ENCODE measurements at regions not wholly inside any gene's neighbourhood (a gene's known extent, or its start where the extent isn't known, plus 50 kb on each side); places are given as distances from the start of the nearest gene placed in this dataset.

DNA sequence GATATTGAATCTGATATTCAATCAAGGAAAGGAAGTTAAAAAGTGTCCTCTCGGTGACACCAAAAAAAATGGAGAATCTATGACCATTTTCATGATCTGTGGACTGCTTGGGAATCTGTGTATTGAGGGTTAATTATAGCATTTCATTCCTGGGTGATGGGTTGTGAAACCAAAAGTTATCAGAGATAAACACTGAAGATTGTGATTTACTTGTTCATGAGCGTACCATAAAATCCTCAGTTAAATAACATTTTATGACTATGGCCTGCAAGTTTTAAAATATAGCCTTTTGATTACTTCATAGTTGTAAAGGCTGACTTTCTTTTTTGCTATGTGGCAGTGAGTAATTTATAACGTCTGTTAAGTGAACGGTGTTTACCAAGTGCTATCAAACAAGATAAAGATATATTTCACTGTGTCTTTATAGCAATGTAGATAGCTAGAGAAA, 267.9 kb upstream of the SEMA6A start:
- Histone ChIP-seq H3K4me1 (ENCODE audit: control insufficient read depth, insufficient read depth, low read length) (no peaks in the 10 kb centered on the region), H3K27me3 (ENCODE audit: control insufficient read depth, insufficient read depth, low read length) (no peaks in the 10 kb centered on the region), H3K4me2 (ENCODE audit: low read length) (no peak overlapping the region), H3K9me3 (replicated peaks; ENCODE audit: low read length) (no peaks in the 10 kb centered on the region), H3K36me3 (ENCODE audit: insufficient read depth, low read length) (no peaks in the 10 kb centered on the region), H3K4me3 (ENCODE audit: low read length) (no peak overlapping the region), H3K9ac (ENCODE audit: low read depth, low read length) (no peak overlapping the region)

DNA sequence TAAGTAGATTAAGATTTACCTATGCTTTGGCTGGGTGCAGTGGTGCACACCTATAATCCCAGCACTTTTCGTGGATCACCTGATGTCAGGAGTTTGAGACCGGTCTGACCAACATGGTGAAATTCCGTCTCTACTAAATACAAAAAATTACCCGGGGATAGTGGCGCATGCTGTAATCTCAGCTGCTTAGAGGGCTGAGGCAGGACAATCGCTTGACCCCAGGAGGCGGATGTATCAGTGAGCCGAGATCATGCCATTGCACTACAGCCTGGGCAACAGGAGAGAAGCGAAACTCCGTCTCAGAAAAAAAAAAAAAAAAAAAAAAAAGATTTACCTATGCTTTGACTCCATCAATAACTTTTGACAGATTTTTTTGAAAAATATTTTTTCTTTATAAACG, 267.1 kb upstream of the SEMA6A start:
- Histone ChIP-seq H3K9ac (ENCODE audit: low read depth, low read length) (no peak overlapping the region), H3K4me1 (ENCODE audit: control insufficient read depth, insufficient read depth, low read length) (no peaks in the 10 kb centered on the region), H3K27me3 (ENCODE audit: control insufficient read depth, insufficient read depth, low read length) (no peaks in the 10 kb centered on the region), H3K36me3 (ENCODE audit: insufficient read depth, low read length) (no peaks in the 10 kb centered on the region), H3K9me3 (replicated peaks; ENCODE audit: low read length) (no peaks in the 10 kb centered on the region), H3K4me3 (ENCODE audit: low read length) (no peak overlapping the region), H3K4me2 (ENCODE audit: low read length) (no peak overlapping the region)

DNA sequence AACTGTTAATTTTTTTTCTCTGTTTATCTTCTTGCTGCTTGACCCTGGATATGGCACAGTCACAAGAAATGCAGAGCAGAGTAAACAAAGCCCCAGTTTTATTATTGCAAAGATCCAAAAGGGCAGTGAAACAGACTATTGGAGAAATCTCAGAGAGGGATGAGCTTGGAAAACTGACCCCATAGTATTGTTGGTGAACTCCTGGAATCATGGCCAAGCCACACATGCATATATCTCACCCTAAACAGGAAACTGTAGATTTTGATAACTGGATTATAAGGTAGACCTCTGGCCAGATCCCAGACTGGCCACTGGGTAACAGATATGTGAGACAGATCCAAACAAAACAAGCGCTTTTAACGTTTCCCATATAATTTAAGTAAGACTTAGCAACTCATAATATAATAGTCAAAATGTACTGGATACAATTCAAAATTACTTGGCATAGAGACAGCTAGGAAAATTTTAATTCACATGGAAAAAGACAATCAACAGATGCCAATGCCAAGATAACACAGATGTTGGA, 263.5 kb upstream of the SEMA6A start:
- H3K9ac ChIP-seq (ENCODE audit: low read depth, low read length) = no peak overlapping the region
- H3K36me3 ChIP-seq (ENCODE audit: insufficient read depth, low read length) = no peaks in the 10 kb centered on the region
- H3K4me1 ChIP-seq (ENCODE audit: control insufficient read depth, insufficient read depth, low read length) = no peaks in the 10 kb centered on the region
- H3K27me3 ChIP-seq (ENCODE audit: control insufficient read depth, insufficient read depth, low read length) = no peaks in the 10 kb centered on the region
- no peak overlapping the region for H3K4me2 ChIP-seq (ENCODE audit: low read length)
- H3K4me3 ChIP-seq (ENCODE audit: low read length) = no peak overlapping the region
- H3K9me3 ChIP-seq (replicated peaks; ENCODE audit: low read length) = no peaks in the 10 kb centered on the region

DNA sequence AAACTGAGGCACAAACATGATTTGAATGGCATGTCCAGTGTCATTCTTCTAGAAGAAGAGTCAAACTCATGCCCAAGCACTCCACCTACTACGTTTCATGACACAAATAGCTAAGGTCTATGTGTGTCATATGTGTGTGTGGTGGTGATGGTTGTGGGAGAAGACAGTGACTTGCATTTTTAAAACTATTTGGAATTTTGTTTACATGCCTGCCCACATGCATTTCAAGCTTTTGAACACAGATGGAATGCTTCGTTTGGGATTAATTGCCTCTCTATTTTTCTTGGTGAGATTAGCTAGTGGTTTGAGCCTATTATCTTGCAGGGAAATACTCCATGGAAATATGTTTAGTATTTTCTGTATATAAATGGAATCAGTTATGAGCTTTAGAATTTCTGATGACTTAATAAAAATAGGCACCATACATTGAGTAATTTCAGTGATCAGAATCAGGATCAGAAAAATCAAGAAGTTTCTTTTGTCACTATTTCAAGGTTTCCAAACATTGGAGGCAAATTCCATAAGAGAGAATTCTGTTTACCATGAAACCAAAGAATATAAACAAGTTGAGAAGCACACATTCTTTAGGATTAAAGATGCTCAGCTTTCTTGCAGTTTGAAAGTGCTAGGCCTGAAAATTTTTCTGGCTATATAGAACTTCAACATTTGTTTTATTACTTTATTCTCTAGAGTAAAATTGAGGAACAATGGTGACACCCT, 260.3 kb upstream of the SEMA6A start:
- Histone ChIP-seq H3K36me3 (ENCODE audit: insufficient read depth, low read length) (no peaks in the 10 kb centered on the region), H3K4me1 (ENCODE audit: control insufficient read depth, insufficient read depth, low read length) (no peaks in the 10 kb centered on the region)

DNA sequence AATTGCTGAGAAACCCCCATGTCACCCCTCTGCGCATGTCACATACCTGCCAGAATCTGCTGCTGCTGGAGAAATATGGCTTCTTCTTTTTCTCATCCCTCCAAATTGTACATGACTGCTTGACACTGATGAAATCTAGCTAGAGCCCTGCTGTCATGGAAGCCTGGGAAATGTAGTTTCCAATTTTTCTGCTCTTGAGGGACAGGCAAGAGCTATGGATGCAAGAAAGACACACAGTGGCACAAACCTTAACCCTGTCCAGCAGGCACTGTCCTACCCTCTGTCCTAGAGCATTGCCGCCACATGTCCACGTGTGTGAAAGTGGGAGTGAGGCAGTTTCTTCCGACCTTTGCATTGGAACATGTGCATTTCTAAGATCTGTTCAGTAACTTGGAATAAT, 255.5 kb upstream of the SEMA6A start:
- no peaks in the 10 kb centered on the region for H3K4me1 ChIP-seq (ENCODE audit: control insufficient read depth, insufficient read depth, low read length)
- H3K4me2 ChIP-seq (ENCODE audit: low read length) = no peak overlapping the region
- H3K27me3 ChIP-seq (ENCODE audit: control insufficient read depth, insufficient read depth, low read length) = no peaks in the 10 kb centered on the region
- no peak overlapping the region for H3K9ac ChIP-seq (ENCODE audit: low read depth, low read length)
- H3K4me3 ChIP-seq (ENCODE audit: low read length) = no peak overlapping the region
- H3K36me3 ChIP-seq (ENCODE audit: insufficient read depth, low read length) = no peaks in the 10 kb centered on the region
- no peaks in the 10 kb centered on the region for H3K9me3 ChIP-seq (replicated peaks; ENCODE audit: low read length)

More for the DNA sequence above, 260.3 kb upstream of the SEMA6A start:
- Histone ChIP-seq H3K4me2 (ENCODE audit: low read length) (no peak overlapping the region), H3K27me3 (ENCODE audit: control insufficient read depth, insufficient read depth, low read length) (no peaks in the 10 kb centered on the region), H3K4me3 (ENCODE audit: low read length) (no peak overlapping the region), H3K9me3 (replicated peaks; ENCODE audit: low read length) (no peaks in the 10 kb centered on the region), H3K9ac (ENCODE audit: low read depth, low read length) (no peak overlapping the region)

DNA sequence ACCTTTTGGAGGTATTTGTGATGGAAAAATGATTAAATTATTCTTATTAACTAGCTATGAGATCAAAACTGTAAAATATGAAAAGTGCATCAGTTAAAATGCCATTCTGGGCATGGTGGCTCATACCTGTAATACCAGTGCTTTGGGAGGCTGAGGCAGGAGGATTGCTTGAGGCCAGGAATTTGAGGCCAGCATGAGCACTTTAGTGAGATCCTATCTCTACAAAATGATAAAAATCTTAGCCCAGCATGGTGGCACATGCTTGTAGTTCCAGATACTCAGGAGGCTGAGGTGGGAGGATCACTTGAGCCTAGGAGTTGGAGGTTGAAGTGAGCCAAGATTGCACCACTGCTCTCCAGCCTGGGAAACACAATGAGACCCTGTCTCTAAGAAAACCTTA, 252.5 kb upstream of the SEMA6A start:
- H3K4me2 ChIP-seq (ENCODE audit: low read length) = no peak overlapping the region
- H3K36me3 ChIP-seq (ENCODE audit: insufficient read depth, low read length) = no peaks in the 10 kb centered on the region
- H3K9ac ChIP-seq (ENCODE audit: low read depth, low read length) = no peak overlapping the region
- no peaks in the 10 kb centered on the region for H3K27me3 ChIP-seq (ENCODE audit: control insufficient read depth, insufficient read depth, low read length)
- no peaks in the 10 kb centered on the region for H3K9me3 ChIP-seq (replicated peaks; ENCODE audit: low read length)
- H3K4me1 ChIP-seq (ENCODE audit: control insufficient read depth, insufficient read depth, low read length) = no peaks in the 10 kb centered on the region
- H3K4me3 ChIP-seq (ENCODE audit: low read length) = no peak overlapping the region

DNA sequence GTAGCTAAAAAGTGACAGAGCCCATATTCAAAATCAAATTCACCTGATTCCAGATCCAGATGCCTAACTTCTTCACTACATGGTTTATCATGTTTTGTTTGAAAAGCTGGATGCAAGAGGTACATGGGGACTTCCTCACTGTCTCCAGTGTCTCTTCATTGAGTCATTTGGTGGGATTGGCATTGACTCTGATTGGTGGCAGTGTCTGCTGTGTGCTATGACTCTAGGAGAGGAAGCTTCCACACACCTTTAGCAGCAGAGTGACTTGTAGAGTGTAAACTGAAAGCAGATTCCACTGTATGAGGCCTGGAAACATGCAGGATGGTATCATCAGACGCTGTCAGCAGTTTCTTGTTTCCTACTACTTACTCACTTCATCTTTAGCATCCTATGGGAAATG, 250.9 kb upstream of the SEMA6A start:
- no peak overlapping the region for H3K9ac ChIP-seq (ENCODE audit: low read depth, low read length)
- H3K27me3 ChIP-seq (ENCODE audit: control insufficient read depth, insufficient read depth, low read length) = no peaks in the 10 kb centered on the region
- H3K4me3 ChIP-seq (ENCODE audit: low read length) = no peak overlapping the region
- no peak overlapping the region for H3K4me2 ChIP-seq (ENCODE audit: low read length)
- H3K9me3 ChIP-seq (replicated peaks; ENCODE audit: low read length) = no peaks in the 10 kb centered on the region
- no peaks in the 10 kb centered on the region for H3K36me3 ChIP-seq (ENCODE audit: insufficient read depth, low read length)
- no peaks in the 10 kb centered on the region for H3K4me1 ChIP-seq (ENCODE audit: control insufficient read depth, insufficient read depth, low read length)

DNA sequence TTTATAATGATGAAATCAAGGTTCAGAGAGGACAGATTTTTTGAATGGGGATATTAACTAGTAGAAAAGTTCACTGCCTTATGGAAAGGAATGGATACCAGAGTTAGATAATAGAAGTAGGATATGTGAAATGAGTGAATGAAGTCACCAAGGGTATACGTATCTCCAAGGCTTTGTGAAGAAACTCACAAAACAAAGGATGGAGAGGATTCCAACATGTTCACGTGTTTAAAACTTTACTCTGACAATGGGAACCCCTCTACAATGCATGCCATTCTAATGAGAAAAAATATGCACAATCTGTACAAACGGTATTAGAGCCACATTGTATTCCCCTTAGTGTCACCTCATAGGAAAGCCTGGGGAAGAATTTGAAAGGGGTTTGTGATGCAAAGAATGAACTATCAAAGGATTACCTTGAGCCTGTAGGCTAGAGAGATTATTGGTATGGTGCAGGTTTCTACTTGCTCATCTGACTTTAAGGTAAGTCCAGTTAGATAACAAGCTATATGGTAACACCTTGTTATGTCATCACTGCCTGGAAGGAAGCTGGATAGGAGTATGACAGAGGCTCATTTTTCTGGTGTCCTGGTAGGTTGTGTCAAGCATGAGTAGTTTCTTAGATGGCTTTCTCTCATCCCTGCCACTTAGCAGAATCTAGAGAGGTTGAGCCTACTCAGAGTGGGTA, 250.3 kb upstream of the SEMA6A start:
- Histone ChIP-seq H3K4me2 (ENCODE audit: low read length) (no peak overlapping the region), H3K27me3 (ENCODE audit: control insufficient read depth, insufficient read depth, low read length) (no peaks in the 10 kb centered on the region), H3K4me1 (ENCODE audit: control insufficient read depth, insufficient read depth, low read length) (no peaks in the 10 kb centered on the region)

DNA sequence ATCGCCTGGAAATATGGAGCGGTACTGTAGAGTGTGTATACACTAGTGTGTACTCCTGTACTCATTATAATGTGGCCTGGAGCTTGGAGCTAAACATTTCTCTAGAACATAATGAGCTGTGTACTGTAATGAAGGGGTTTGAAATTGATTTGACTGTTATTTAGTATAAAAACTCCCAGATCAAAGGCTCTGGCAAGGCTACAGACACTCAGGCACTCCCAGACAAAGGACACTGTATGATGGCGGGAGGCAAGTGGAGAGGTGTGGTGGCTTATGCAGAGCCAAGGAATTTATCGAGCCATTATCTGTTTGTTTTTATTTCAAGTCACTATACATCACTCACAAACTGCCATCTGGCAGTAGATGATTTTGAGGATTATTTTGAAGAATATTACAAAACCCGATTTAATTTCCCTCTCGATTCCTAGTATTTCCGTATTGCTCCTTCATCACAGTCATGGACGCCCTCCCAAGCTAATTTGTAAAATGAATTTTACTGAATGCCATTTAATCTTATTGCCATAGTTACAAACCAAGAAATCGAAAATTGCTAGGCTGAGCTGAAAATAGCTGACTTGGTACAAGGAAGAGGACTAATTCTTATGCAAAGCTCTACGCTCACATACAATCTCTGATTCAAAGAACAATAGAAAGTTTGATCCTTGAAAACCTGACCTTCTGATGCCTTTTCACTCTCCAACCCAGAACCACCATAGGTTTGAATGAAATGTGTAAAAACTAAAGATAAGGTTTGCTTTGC, 240.2 kb upstream of the SEMA6A start:
- Histone ChIP-seq H3K36me3 (ENCODE audit: insufficient read depth, low read length) (no peaks in the 10 kb centered on the region), H3K4me1 (ENCODE audit: control insufficient read depth, insufficient read depth, low read length) (no peaks in the 10 kb centered on the region), H3K4me3 (ENCODE audit: low read length) (no peak overlapping the region), H3K9ac (ENCODE audit: low read depth, low read length) (no peak overlapping the region), H3K27me3 (ENCODE audit: control insufficient read depth, insufficient read depth, low read length) (no peaks in the 10 kb centered on the region), H3K9me3 (replicated peaks; ENCODE audit: low read length) (no peaks in the 10 kb centered on the region), H3K4me2 (ENCODE audit: low read length) (no peak overlapping the region)

More for the DNA sequence above, 250.3 kb upstream of the SEMA6A start:
- Histone ChIP-seq H3K9ac (ENCODE audit: low read depth, low read length) (no peak overlapping the region), H3K4me3 (ENCODE audit: low read length) (no peak overlapping the region), H3K9me3 (replicated peaks; ENCODE audit: low read length) (no peaks in the 10 kb centered on the region), H3K36me3 (ENCODE audit: insufficient read depth, low read length) (no peaks in the 10 kb centered on the region)

DNA sequence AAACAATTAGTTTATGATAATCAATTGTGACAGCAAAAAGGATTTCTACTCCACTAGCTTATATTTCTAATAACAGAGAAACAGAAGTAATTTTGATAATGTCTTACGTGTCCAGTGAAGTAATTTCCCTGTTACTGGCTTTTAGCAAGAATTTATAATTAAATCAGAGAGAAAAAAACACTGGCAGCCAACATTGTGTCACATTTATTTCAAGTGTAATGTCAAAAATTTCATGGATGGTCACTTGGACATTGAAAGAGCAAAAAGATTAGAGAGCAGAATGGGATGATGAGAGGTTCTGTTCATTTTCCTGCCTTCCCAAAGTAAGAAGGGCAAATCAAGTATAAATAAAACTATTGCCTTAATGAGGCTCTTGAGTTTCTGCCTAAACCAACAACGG, 239.3 kb upstream of the SEMA6A start:
- Histone ChIP-seq H3K9me3 (replicated peaks; ENCODE audit: low read length) (no peaks in the 10 kb centered on the region), H3K36me3 (ENCODE audit: insufficient read depth, low read length) (no peaks in the 10 kb centered on the region), H3K9ac (ENCODE audit: low read depth, low read length) (no peak overlapping the region), H3K4me2 (ENCODE audit: low read length) (no peak overlapping the region), H3K4me3 (ENCODE audit: low read length) (no peak overlapping the region), H3K27me3 (ENCODE audit: control insufficient read depth, insufficient read depth, low read length) (no peaks in the 10 kb centered on the region), H3K4me1 (ENCODE audit: control insufficient read depth, insufficient read depth, low read length) (no peaks in the 10 kb centered on the region)

DNA sequence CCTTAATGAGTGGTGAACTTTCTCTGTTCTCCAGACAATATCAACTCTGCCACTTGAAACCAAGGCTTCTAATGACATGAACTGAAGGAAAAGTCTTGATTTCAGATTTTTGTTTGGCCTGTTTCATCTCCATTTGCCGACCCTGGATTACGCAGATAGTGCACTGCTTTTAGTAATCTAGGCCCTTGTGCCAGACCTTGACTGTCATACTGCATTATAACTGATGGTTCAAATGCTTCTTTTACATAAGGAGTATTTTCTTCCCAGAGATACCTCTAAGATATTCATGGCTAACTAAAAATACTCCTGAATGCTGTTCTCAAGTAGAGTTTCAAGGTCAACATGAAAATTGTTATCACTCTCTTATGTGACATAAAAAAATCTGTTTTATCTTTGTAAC, 238.7 kb upstream of the SEMA6A start:
- no peaks in the 10 kb centered on the region for H3K9me3 ChIP-seq (replicated peaks; ENCODE audit: low read length)
- no peak overlapping the region for H3K4me3 ChIP-seq (ENCODE audit: low read length)
- no peaks in the 10 kb centered on the region for H3K4me1 ChIP-seq (ENCODE audit: control insufficient read depth, insufficient read depth, low read length)
- no peak overlapping the region for H3K9ac ChIP-seq (ENCODE audit: low read depth, low read length)
- no peak overlapping the region for H3K4me2 ChIP-seq (ENCODE audit: low read length)
- H3K36me3 ChIP-seq (ENCODE audit: insufficient read depth, low read length) = no peaks in the 10 kb centered on the region
- no peaks in the 10 kb centered on the region for H3K27me3 ChIP-seq (ENCODE audit: control insufficient read depth, insufficient read depth, low read length)

Data from skeletal muscle satellite cell (primary cell).